ENCODE measurements at regions not wholly inside any gene's neighbourhood (a gene's known extent, or its start where the extent isn't known, plus 50 kb on each side); places are given as distances from the start of the nearest gene placed in this dataset.

- H3K36me3 Mint-ChIP-seq (ENCODE audit: insufficient read depth) = no peaks in the 10 kb centered on the region
- DNase-seq (ENCODE audit: low spot score, unreplicated experiment) = no peak
- H3K9me3 Mint-ChIP-seq (ENCODE audit: low read depth) = no peaks in the 10 kb centered on the region
Measured at GRCh38 chr12:87304406-87304805, 724.8 kb downstream of the C12orf50 start.

GRCh38 chr12:87303396-87304012 lies 725.7 kb downstream of the C12orf50 start:
- Mint-ChIP-seq H3K9me3 (ENCODE audit: low read depth) (no peaks in the 10 kb centered on the region), H3K36me3 (ENCODE audit: insufficient read depth) (no peaks in the 10 kb centered on the region), H3K4me3 (ENCODE audit: low read depth) (no peak overlapping the region), H3K27ac (no peak overlapping the region), H3K4me1 (ENCODE audit: low read depth) (no peaks in the 10 kb centered on the region), H3K27me3 (no peaks in the 10 kb centered on the region)
- TF ChIP-seq CTCF (IDR thresholded peaks at IDR 0.05; ENCODE audit: unreplicated experiment) = no peak
- no peak for DNase-seq (ENCODE audit: low spot score, unreplicated experiment)

More at GRCh38 chr12:87304406-87304805, 724.8 kb downstream of the C12orf50 start:
- no peak overlapping the region for H3K4me3 Mint-ChIP-seq (ENCODE audit: low read depth)
- H3K27me3 Mint-ChIP-seq = no peaks in the 10 kb centered on the region
- TF ChIP-seq CTCF (IDR thresholded peaks at IDR 0.05; ENCODE audit: unreplicated experiment) = no peak
- no peak overlapping the region for H3K27ac Mint-ChIP-seq
- no peaks in the 10 kb centered on the region for H3K4me1 Mint-ChIP-seq (ENCODE audit: low read depth)

- H3K4me3 Mint-ChIP-seq (ENCODE audit: low read depth) = no peak overlapping the region
- no peaks in the 10 kb centered on the region for H3K36me3 Mint-ChIP-seq (ENCODE audit: insufficient read depth)
- no peaks in the 10 kb centered on the region for H3K4me1 Mint-ChIP-seq (ENCODE audit: low read depth)
- DNase-seq (ENCODE audit: low spot score, unreplicated experiment) = no peak
- TF ChIP-seq CTCF (IDR thresholded peaks at IDR 0.05; ENCODE audit: unreplicated experiment) = no peak
- no peaks in the 10 kb centered on the region for H3K9me3 Mint-ChIP-seq (ENCODE audit: low read depth)
- H3K27me3 Mint-ChIP-seq = no peaks in the 10 kb centered on the region
- H3K27ac Mint-ChIP-seq = no peak overlapping the region
Measured at GRCh38 chr12:87302126-87302745, 727.0 kb downstream of the C12orf50 start.

GRCh38 chr12:87290505-87290904 lies 738.7 kb downstream of the C12orf50 start:
- Mint-ChIP-seq H3K27me3 (no peaks in the 10 kb centered on the region), H3K36me3 (ENCODE audit: insufficient read depth) (no peaks in the 10 kb centered on the region)

GRCh38 chr12:87283886-87284285 lies 745.3 kb downstream of the C12orf50 start:
- Mint-ChIP-seq H3K36me3 (ENCODE audit: insufficient read depth) (no peaks in the 10 kb centered on the region), H3K27ac (no peak overlapping the region), H3K9me3 (ENCODE audit: low read depth) (peaks cover 7% of the 10 kb centered on the region), H3K4me3 (ENCODE audit: low read depth) (no peak overlapping the region), H3K27me3 (no peaks in the 10 kb centered on the region), H3K4me1 (ENCODE audit: low read depth) (no peaks in the 10 kb centered on the region)
- no peak for DNase-seq (ENCODE audit: low spot score, unreplicated experiment)
- no peak for TF ChIP-seq CTCF (IDR thresholded peaks at IDR 0.05; ENCODE audit: unreplicated experiment)

More at GRCh38 chr12:87290505-87290904, 738.7 kb downstream of the C12orf50 start:
- no peak for DNase-seq (ENCODE audit: low spot score, unreplicated experiment)
- Mint-ChIP-seq H3K4me3 (ENCODE audit: low read depth) (no peak overlapping the region), H3K4me1 (ENCODE audit: low read depth) (peaks cover 10% of the 10 kb centered on the region), H3K9me3 (ENCODE audit: low read depth) (peaks cover 9% of the 10 kb centered on the region), H3K27ac (no peak overlapping the region)
- no peak for TF ChIP-seq CTCF (IDR thresholded peaks at IDR 0.05; ENCODE audit: unreplicated experiment)
